ENCODE measurements at regions not wholly inside any gene's neighbourhood (a gene's known extent, or its start where the extent isn't known, plus 50 kb on each side); places are given as distances from the start of the nearest gene placed in this dataset.

GRCh38 chr2:52072949-52073348, 1041.0 kb upstream of the NRXN1 start:
- no peak for TF ChIP-seq CTCF (conservative IDR thresholded peaks at IDR 0.05; ENCODE audit: control insufficient read depth, insufficient read depth, low read depth, low read length)
- no peak for DNase-seq (ENCODE audit: low read depth)
- no peak overlapping the region for H3K4me3 ChIP-seq (ENCODE audit: control insufficient read depth, low read depth, low read length)

GRCh38 chr2:52070665-52071064, 1038.7 kb upstream of the NRXN1 start:
- DNase-seq (ENCODE audit: low read depth): no peak
- TF ChIP-seq CTCF (conservative IDR thresholded peaks at IDR 0.05; ENCODE audit: control insufficient read depth, insufficient read depth, low read depth, low read length): no peak
- no peak overlapping the region for H3K4me3 ChIP-seq (ENCODE audit: control insufficient read depth, low read depth, low read length)

DNA sequence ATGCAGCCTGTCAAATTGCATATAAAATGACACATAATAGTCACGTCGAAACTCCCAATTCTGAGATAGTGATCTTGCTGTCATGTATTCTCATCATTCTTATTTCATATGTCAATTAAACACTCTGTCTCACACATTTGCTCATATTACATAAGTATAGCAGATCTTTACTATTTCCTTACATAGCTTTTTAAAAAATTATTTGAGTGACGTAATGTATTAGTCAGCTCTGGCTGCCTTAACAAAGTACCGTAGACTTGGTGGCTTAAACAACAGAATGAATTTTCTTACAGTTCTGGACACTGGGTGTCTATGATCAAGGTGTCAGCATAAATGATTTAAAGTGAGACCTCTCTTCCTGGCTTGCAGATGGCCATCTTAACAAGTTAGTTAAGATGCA, 1032.3 kb upstream of the NRXN1 start:
- DNase-seq (ENCODE audit: low read depth): no peak
- H3K4me3 ChIP-seq (ENCODE audit: control insufficient read depth, low read depth, low read length): no peak overlapping the region
- TF ChIP-seq CTCF (conservative IDR thresholded peaks at IDR 0.05; ENCODE audit: control insufficient read depth, insufficient read depth, low read depth, low read length): no peak

DNA sequence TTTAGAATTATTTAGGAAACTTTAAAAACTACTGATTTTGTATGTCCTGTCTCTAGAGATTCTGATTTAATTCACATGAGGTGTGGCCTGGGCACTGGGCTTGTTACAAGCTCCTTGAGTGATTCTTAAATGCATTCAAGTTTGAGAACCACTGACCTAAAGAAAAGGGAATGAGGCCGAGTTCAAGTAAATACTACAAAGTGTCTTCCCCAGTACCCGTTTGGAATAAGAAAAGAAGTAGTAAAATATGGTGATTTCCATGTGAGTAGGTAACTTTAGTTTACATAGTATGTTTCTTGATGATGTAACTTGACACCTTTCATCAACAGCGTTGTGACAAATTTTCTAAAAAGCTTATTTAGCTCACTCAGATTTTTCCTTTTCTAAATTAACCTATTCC, 1022.9 kb upstream of the NRXN1 start:
- no peak for DNase-seq (ENCODE audit: low read depth)
- no peak for TF ChIP-seq CTCF (conservative IDR thresholded peaks at IDR 0.05; ENCODE audit: control insufficient read depth, insufficient read depth, low read depth, low read length)
- H3K4me3 ChIP-seq (ENCODE audit: control insufficient read depth, low read depth, low read length): no peak overlapping the region

- TF ChIP-seq CTCF (conservative IDR thresholded peaks at IDR 0.05; ENCODE audit: control insufficient read depth, insufficient read depth, low read depth, low read length): no peak
- no peak overlapping the region for H3K4me3 ChIP-seq (ENCODE audit: control insufficient read depth, low read depth, low read length)
- no peak for DNase-seq (ENCODE audit: low read depth)
Measured at GRCh38 chr2:52036853-52037252, 1004.9 kb upstream of the NRXN1 start.

GRCh38 chr2:52036024-52036423, 1004.1 kb upstream of the NRXN1 start:
- no peak for TF ChIP-seq CTCF (conservative IDR thresholded peaks at IDR 0.05; ENCODE audit: control insufficient read depth, insufficient read depth, low read depth, low read length)
- no peak overlapping the region for H3K4me3 ChIP-seq (ENCODE audit: control insufficient read depth, low read depth, low read length)
- peak; percentile 13 for DNase-seq (ENCODE audit: low read depth)

- no peak for DNase-seq (ENCODE audit: low read depth)
- H3K4me3 ChIP-seq (ENCODE audit: control insufficient read depth, low read depth, low read length): no peak overlapping the region
- no peak for TF ChIP-seq CTCF (conservative IDR thresholded peaks at IDR 0.05; ENCODE audit: control insufficient read depth, insufficient read depth, low read depth, low read length)
Measured at GRCh38 chr2:52035391-52035790, 1003.5 kb upstream of the NRXN1 start.
